ENCODE measurements at regions not wholly inside any gene's neighbourhood (a gene's known extent, or its start where the extent isn't known, plus 50 kb on each side); places are given as distances from the start of the nearest gene placed in this dataset.

GRCh38 chr12:4141348-4142270 lies 132.0 kb upstream of the CCND2 start:
- intact Hi-C loops (cut with micrococcal nuclease) = loop anchor here (2.0 kb wide), 1 partner anchor 35 kb away; no protein-coding TSS in a partner anchor
- H3K4me1 Mint-ChIP-seq = peaks cover 63% of the 10 kb centered on the region
- ATAC-seq (ENCODE audit: low read depth) (no peak), DNase-seq (no peak)
- no peak overlapping the region for H3K9ac ChIP-seq (ENCODE audit: low read length)
- H3K4me1 ChIP-seq (ENCODE audit: control insufficient read depth in 2 of 2, insufficient read depth in 2 of 2, low read length in 2 of 2) = peaks cover 44 to 64% of the 10 kb centered on the region in 2 donors
- ChIA-PET CTCF (interaction anchor here (1.1 to 8.6 kb wide), 6 partner anchors 23 to 257 kb away, joined by 3 to 116 read pairs (median 6); partner anchors contain the start of gene CCND2), POLR2A (interaction anchor here (0.7 to 3.4 kb wide), 6 partner anchors 11 to 131 kb away, joined by 3 to 16 read pairs (median 5); partner anchors contain the start of gene CCND2)
- no peaks in the 10 kb centered on the region for H3K27me3 ChIP-seq (replicated peaks in 1 of 4; ENCODE audit: control extremely low read depth in 1 of 4, control insufficient read depth in 3 of 4, insufficient read depth in 4 of 4, low read length in 3 of 4)
- TF ChIP-seq, protein P1, sequence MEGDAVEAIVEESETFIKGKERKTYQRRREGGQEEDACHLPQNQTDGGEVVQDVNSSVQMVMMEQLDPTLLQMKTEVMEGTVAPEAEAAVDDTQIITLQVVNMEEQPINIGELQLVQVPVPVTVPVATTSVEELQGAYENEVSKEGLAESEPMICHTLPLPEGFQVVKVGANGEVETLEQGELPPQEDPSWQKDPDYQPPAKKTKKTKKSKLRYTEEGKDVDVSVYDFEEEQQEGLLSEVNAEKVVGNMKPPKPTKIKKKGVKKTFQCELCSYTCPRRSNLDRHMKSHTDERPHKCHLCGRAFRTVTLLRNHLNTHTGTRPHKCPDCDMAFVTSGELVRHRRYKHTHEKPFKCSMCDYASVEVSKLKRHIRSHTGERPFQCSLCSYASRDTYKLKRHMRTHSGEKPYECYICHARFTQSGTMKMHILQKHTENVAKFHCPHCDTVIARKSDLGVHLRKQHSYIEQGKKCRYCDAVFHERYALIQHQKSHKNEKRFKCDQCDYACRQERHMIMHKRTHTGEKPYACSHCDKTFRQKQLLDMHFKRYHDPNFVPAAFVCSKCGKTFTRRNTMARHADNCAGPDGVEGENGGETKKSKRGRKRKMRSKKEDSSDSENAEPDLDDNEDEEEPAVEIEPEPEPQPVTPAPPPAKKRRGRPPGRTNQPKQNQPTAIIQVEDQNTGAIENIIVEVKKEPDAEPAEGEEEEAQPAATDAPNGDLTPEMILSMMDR (IDR thresholded peaks at IDR 0.05) = no peak
- no peak for TF ChIP-seq EZH2 (IDR thresholded peaks at IDR 0.05; ENCODE audit: borderline replicate concordance, insufficient read depth, low read depth, low read length, poor library complexity, severe bottlenecking)
- WGBS (ENCODE audit: insufficient coverage) = 100% methylated on average over 5 of the region's 6 CpGs
- peak overlapping the region; percentile 90 for H3K27ac ChIP-seq (ENCODE audit: low read length in 2 of 2)
- no peaks in the 10 kb centered on the region for H3K36me3 ChIP-seq (replicated peaks in 1 of 2; ENCODE audit: control extremely low read depth in 1 of 2, control insufficient read depth in 1 of 2, extremely low read depth in 1 of 2, insufficient read depth in 2 of 2, low read length in 1 of 2)
- H3K27me3 Mint-ChIP-seq = no peaks in the 10 kb centered on the region
- H3K4me3 Mint-ChIP-seq = no peak overlapping the region
- peak overlapping the region; percentile 84 for H3K4me2 ChIP-seq (replicated peaks; ENCODE audit: low read depth, low read length, poor library complexity, severe bottlenecking)
- H3K79me2 ChIP-seq (ENCODE audit: control insufficient read depth, insufficient read depth, low read length) = peaks cover 4% of the 10 kb centered on the region
- no peak overlapping the region for H2AFZ ChIP-seq (ENCODE audit: insufficient read depth, low read depth, low read length, poor library complexity, severe bottlenecking)
- H3K4me3 ChIP-seq (ENCODE audit: control extremely low read depth in 1 of 5, extremely low read depth in 1 of 5, insufficient read depth in 1 of 5, low read depth in 2 of 5, low read length in 4 of 5) = no peak overlapping the region
- peak overlapping the region; percentile 94 for H3K27ac Mint-ChIP-seq
- no peaks in the 10 kb centered on the region for H3K9me3 Mint-ChIP-seq (ENCODE audit: insufficient read depth)
- H3K9me3 ChIP-seq (ENCODE audit: control extremely low read depth in 1 of 3, control insufficient read depth in 2 of 3, insufficient read depth in 1 of 3, low read length in 2 of 3) = no peaks in the 10 kb centered on the region
- H4K20me1 ChIP-seq (ENCODE audit: control insufficient read depth, insufficient read depth, low read length, poor library complexity, severe bottlenecking) = no peaks in the 10 kb centered on the region
